Stimulated activated CD8-positive, alpha-beta memory T cell treated with anti-CD3 and anti-CD28 coated beads, Interleukin-7, amount 100 ng/mL, for 4 hours (primary cell): ENCODE measurements at regions not wholly inside any gene's neighbourhood (a gene's known extent, or its start where the extent isn't known, plus 50 kb on each side); places are given as distances from the start of the nearest gene placed in this dataset.
"Not testable (repeated sequence)": the region's sequence is repeated elsewhere in the genome, so short reads cannot be mapped to it uniquely, and the experiment has no call there.

Source experiments
- DNase-seq, 2 donors: peaks; one replicate each; pipeline ENCODE4 v3.0.0-alpha.2; 2020; ENCODE audit warnings: low read depth in 2 of 2

DNA sequence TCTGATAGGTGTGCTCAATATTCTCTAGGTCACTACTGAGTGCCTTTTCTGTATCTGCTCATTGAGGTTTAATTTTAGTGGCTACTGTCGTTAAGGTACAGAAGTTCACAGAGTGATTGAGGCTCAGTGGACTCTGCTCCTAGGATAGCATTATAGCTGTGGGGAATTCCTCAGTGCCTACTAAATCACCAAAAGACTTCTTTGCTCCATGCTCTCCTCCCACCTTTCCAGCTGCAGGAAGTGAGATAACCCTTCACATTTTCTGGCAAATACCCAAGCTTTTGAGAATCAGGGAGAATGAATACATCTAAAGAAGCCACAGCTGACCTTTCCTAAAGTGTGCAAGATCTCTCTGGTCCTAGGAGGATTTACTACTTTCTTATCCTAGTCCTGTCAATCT, 95.2 kb upstream of the FSIP2 start:
- DNase-seq, result no peak

DNA sequence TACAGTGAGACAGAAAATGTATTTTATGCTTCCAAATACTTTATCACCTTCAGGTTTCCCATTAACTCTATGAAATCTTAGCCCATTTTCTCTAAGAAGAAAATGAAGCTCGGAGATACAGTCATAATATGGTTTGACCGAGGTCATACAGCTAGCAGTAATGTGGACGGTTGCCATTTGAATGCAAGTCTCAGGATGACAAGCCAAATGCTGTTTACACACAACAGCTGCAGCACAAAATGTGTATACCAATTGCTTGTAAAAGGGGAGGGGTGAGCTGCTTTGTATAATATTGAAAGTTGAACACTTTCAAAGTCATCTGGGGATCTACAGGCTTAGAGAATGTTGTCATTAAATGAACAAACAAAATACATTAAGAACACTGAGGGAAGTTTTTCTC, 93.8 kb upstream of the FSIP2 start:
- DNase-seq, result no peak

DNA sequence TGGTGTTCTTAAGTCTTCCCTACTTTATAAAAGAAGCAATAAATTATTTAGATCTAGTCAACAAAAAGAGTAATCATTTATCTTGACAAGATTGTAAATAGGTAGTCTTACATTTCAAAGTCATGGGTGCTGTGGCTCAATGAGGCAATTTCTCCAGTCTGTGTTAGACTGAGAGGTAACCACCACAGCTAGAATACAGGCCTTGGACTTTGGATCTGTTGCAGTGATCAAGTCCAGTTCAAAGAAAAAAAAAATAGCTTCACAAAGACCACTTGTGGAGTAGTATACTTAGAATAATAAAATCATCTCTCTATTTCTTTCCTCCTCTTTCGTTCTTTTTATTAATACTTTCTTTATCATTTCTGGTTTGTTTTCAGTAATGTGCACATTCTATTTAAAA, 93.1 kb upstream of the FSIP2 start:
- no peak for DNase-seq

DNA sequence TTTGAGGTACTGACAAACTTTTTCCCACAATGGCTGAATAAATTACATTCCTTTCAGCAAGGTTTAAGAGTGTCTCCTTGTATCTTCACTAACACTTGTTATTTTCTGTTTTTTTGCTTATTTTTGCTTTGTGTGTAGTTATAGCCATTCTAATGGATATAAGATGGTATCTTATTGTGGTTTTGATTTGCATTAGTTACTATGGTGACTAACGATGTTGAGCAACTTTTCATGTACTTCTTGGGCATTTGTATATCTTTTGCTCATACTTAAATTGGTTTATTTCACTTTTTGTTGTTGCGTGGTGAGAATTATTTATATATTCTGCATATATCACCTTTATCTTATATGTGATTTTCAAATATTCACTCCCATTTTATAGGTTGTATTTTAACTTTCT, 79.9 kb upstream of the FSIP2 start:
- no peak for DNase-seq

DNA sequence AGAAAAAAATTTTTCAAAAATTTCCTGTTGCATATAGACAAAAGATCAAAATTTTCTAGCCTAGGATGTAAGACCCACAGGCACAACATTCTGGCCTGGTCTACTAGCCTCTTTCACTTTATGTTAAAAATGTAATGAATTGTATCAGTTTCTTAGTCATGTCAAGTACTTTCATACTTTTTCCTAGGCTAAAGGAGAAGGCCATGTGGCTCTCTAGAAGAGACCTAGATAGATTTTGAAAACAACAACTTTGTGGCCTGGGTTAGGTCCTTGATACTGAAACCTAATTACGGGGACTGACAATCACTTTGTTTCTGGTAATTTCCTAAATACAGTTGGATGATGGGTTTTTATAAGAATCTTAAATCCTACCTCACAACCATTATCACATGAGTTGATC, 74.8 kb upstream of the FSIP2 start:
- no peak for DNase-seq

DNA sequence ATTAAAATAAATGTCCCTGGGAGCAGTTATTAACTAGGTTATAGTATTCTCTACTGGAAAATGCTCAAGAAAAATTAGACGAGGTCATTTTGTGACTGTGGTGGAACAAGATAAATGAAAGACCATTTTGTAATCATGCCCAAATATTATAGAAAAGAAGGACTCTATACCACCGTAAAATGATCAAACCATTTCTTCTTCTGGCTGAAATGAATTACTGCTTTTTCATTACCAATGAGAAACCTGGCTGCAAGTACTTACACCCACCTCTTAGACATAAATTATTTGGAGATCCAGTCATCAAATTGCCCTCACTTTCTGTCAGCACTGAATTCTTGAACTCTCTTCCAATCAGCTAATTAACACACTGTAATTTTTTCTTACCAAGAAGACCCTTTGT, 74.2 kb upstream of the FSIP2 start:
- no peak for DNase-seq

DNA sequence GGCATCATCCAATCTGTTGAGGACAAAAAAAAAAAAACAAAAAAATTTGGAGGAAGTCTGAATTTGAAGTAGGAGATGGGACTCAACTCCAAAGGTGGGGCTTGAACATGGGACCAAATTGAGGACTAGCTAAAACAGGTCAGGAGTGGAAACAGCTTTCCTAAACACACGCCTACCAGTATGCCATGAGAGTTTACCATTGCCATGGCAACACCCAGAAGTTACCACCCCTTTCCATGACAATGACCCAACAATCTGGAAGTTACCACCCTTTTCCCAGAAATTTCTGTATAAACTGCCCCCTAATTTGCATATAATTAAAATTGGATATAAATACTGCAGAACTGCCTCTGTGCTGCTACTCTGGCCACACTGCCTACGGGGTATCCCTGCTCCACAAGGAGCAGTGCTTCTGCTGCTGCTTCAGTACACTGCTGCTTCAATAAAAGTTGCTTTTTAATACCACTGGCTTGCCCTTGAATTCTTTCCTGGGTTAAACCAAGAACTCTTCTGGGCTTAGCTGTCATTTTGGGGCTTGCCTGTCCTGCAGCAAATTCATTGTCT, 73.3 kb upstream of the FSIP2 start:
- DNase-seq, result no peak

DNA sequence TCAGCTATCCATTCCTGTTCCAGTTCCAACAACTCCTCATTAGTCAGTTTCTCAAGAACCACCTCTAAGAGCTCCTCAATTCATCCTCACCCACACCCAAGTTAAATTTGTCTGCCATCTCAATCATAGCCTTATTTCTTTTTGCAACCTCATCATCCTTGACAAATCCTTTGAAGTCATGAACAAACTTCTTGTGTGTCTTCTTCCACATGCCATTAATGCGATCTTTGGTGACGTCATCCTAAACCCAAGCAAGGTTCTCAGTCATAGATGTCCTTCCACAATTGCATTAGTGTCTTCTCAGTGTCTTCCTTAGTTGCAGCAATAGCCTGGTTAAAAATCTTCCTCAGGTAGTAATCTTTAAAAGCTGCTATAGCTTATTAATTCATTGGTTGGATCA, 71.2 kb upstream of the FSIP2 start:
- DNase-seq, result no peak

DNA sequence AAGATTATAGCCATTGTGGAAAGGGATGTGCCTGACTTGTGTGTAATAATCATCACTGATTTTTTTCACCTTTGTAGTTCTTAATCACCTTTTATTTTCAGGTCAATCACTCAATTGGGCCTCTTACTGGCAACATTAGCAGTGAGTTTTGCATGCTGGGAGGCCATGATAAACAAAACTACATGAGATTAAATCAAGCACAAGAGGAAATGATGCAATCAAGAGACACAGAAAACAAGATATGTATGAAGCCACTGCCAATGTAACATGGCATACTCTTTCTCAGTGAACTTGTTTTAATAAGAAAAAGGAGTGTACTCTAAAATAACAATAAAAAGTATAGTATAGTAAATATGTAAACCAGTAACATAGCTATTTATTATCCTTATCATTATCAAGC, 69.9 kb upstream of the FSIP2 start:
- DNase-seq, result no peak

DNA sequence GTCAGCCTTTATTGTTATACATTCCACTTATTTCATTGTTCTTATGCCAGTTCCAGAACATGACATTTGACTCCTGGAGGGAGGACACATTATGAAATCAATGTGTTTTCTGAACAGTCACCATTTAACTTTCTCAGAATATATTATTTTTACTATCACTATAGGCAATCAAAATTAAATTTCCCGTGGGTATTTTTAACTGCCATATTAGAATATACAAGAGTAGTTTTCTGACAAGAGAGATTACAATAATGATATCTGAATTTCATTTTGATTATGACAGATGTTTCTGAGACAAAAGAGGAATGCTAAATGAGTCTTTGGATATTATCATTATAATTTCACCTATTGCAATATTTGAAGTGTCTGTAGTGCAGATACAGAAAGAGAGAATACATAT, 64.4 kb upstream of the FSIP2 start:
- no peak for DNase-seq

DNA sequence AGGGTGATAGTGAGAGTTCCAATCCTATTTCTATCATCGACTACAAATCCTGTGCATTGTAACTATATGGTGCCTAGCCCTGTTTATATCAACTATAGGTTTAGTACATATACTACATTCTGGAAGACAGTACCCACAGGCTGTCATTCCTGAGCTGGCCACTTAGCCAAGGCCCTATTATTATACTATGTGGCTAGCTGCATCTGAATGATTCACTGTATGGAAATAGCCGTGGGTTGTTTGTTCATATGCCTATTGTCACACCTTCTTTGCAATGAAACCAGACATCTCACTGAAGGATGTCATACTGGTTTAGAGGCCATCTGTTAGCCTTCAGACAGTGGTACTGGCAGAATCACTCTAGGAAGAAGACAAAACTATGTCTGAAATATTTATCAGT, 62.3 kb upstream of the FSIP2 start:
- DNase-seq, result no peak

DNA sequence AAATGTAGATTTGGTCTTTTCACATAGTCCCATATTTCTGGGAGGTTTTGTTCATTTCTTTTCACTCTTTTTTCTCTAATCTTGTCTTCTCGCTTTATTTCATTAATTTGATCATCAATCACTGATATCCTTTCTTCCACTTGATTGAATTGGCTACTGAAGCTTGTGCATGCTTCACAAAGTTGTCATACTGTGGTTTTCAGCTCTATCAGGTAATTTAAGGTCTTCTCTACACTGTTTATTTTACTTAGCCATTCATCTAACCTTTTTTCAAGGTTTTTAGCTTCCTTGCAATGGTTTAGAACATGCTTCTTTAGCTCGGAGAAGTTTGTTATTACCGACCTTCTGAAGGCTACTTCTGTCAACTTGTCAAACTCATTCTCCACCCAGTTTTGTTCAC, 51.6 kb upstream of the FSIP2 start:
- not testable (repeated sequence) for DNase-seq

DNA sequence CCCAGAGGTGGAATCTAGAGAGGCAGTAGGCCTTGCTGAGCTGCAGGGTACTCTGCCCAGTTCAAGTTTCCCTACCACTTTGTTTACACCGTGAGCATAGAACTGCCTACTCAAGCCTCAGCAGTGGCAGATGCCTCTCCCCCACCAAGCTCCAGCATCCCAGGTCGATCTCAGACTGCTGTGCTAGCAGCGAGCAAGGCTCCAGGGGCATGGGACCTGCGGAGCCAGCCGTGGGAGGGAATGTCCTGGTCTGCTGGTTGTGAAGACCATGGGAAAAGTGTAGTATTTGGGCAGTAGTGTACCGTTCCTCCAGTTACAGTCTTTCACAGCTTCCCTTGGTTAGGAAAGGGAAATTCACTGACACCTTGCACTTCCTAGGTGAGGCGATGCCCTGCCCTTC, 50.6 kb upstream of the FSIP2 start:
- no peak for DNase-seq
